HL-60 (cell line): ENCODE measurements at regions not wholly inside any gene's neighbourhood (a gene's known extent, or its start where the extent isn't known, plus 50 kb on each side); places are given as distances from the start of the nearest gene placed in this dataset.

Experiments used
- DNase-seq, 2 experiments: peaks; one replicate each; pipeline ENCODE4 v3.0.0-alpha.2; 2010 to 2020; ENCODE audit warnings: low read depth in 1 of 2, low spot score in 1 of 2
- H3K27ac ChIP-seq: fragments of 250-450 bp; sonication (Bioruptor Pico); replicated peaks from 2 replicates; pipeline ENCODE4 v1.5.1; 2020; ENCODE audit warnings: mild to moderate bottlenecking, moderate library complexity
- H3K27me3 ChIP-seq: fragments of 250-450 bp; sonication (Bioruptor Pico); 2 replicates; pipeline ENCODE4 v1.5.1; 2021; ENCODE audit warnings: mild to moderate bottlenecking, moderate library complexity; ENCODE audit not compliant: insufficient read depth, poor library complexity, severe bottlenecking
- H3K4me3 ChIP-seq: replicated peaks from 2 replicates; pipeline ENCODE4 v1.5.1; 2011; ENCODE audit warnings: mild to moderate bottlenecking, control low read depth, low read length; ENCODE audit not compliant: insufficient read depth
- CTCF ChIP-seq: IDR thresholded peaks from one replicate; pipeline ENCODE4 v1.5.1; 2011; ENCODE audit warnings: low read length, control low read depth, inconsistent platforms; ENCODE audit not compliant: insufficient read depth
- GABPA ChIP-seq: IDR thresholded peaks from 2 replicates; pipeline ENCODE4 v1.6.1; 2012; ENCODE audit warnings: low read depth
- POLR2AphosphoS5 ChIP-seq: IDR thresholded peaks from 2 replicates; pipeline ENCODE4 v1.6.1; 2012; ENCODE audit warnings: low read depth
- REST ChIP-seq: IDR thresholded peaks from 2 replicates; pipeline ENCODE4 v1.6.1; 2012; ENCODE audit warnings: low read depth; ENCODE audit not compliant: insufficient replicate concordance
- SPI1 ChIP-seq: IDR thresholded peaks from 2 replicates; pipeline ENCODE4 v1.6.1; 2012; ENCODE audit warnings: low read depth, mild to moderate bottlenecking, borderline replicate concordance

GRCh38 chr5:166750376-166750775 is 1541.1 kb upstream of the WWC1 start:
- Histone ChIP-seq H3K4me3 (no peak overlapping the region), H3K27me3 (no peaks in the 10 kb centered on the region), H3K27ac (no peak overlapping the region)
- TF ChIP-seq SPI1, result no peak
- no peak for TF ChIP-seq CTCF
- no peak for TF ChIP-seq REST
- no peak for TF ChIP-seq POLR2AphosphoS5
- no peak for TF ChIP-seq GABPA
- DNase-seq, result no peak

GRCh38 chr5:166758151-166758550 is 1533.3 kb upstream of the WWC1 start:
- TF ChIP-seq CTCF, result no peak
- no peak for TF ChIP-seq SPI1
- no peak for TF ChIP-seq POLR2AphosphoS5
- TF ChIP-seq GABPA, result no peak
- no peak for TF ChIP-seq REST
- Histone ChIP-seq H3K4me3 (no peak overlapping the region), H3K27me3 (no peaks in the 10 kb centered on the region), H3K27ac (no peak overlapping the region)
- DNase-seq, result no peak

- no peak for DNase-seq
- TF ChIP-seq REST, result no peak
- no peak for TF ChIP-seq GABPA
- no peak for TF ChIP-seq POLR2AphosphoS5
- TF ChIP-seq SPI1, result no peak
- no peak for TF ChIP-seq CTCF
- Histone ChIP-seq H3K27ac (no peak overlapping the region), H3K4me3 (no peak overlapping the region), H3K27me3 (no peaks in the 10 kb centered on the region)
Measured at GRCh38 chr5:166767858-166768257, 1523.6 kb upstream of the WWC1 start.
